Epithelial cell of esophagus (primary cell): ENCODE measurements at regions not wholly inside any gene's neighbourhood (a gene's known extent, or its start where the extent isn't known, plus 50 kb on each side); places are given as distances from the start of the nearest gene placed in this dataset.
"Not testable (repeated sequence)": the region's sequence is repeated elsewhere in the genome, so short reads cannot be mapped to it uniquely, and the experiment has no call there.

ENCODE experiments used
- DNase-seq: peaks from one replicate; pipeline ENCODE4 v3.0.0; 2010; ENCODE audit warnings: low read depth
- H3K4me3 ChIP-seq: 2 replicates; pipeline ENCODE4 v1.5.1; 2011; ENCODE audit warnings: mild to moderate bottlenecking, low read length, control low read depth
- TF ChIP-seq, protein P1 (sequence below): IDR thresholded peaks from 2 replicates; pipeline ENCODE4 v1.5.1; 2011; ENCODE audit warnings: low read depth, mild to moderate bottlenecking, low read length, control low read depth, inconsistent platforms; ENCODE audit not compliant: insufficient read depth; ENCODE audit errors: missing control alignments

DNA sequence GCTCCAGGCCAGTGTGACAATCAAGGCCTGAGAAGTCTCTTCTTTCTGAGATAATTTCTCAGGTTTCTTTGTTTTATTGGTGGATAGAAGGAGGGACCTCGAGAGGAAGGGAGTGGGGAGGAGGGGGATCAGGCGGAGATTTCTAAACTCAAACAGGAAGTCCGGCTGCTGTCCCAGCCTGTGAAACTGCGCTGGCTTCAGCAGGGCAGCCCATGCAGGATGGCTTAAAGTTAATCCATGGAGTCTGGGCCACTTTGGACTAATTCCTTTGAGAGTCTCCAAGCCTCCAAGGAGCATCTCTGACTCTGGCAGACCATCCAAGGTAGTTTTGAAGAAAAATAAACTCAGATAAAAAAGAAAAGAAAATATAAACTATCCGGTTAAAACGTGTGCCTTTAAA, 378.5 kb downstream of the MLLT3 start:
- TF ChIP-seq, protein P1, sequence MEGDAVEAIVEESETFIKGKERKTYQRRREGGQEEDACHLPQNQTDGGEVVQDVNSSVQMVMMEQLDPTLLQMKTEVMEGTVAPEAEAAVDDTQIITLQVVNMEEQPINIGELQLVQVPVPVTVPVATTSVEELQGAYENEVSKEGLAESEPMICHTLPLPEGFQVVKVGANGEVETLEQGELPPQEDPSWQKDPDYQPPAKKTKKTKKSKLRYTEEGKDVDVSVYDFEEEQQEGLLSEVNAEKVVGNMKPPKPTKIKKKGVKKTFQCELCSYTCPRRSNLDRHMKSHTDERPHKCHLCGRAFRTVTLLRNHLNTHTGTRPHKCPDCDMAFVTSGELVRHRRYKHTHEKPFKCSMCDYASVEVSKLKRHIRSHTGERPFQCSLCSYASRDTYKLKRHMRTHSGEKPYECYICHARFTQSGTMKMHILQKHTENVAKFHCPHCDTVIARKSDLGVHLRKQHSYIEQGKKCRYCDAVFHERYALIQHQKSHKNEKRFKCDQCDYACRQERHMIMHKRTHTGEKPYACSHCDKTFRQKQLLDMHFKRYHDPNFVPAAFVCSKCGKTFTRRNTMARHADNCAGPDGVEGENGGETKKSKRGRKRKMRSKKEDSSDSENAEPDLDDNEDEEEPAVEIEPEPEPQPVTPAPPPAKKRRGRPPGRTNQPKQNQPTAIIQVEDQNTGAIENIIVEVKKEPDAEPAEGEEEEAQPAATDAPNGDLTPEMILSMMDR, result no peak
- DNase-seq, result no peak
- H3K4me3 ChIP-seq, result no peak overlapping the region

- no peak for DNase-seq
- TF ChIP-seq, protein P1, result no peak
- no peak overlapping the region for H3K4me3 ChIP-seq
Measured at GRCh38 chr9:20242510-20243189, 379.6 kb downstream of the MLLT3 start.

DNA sequence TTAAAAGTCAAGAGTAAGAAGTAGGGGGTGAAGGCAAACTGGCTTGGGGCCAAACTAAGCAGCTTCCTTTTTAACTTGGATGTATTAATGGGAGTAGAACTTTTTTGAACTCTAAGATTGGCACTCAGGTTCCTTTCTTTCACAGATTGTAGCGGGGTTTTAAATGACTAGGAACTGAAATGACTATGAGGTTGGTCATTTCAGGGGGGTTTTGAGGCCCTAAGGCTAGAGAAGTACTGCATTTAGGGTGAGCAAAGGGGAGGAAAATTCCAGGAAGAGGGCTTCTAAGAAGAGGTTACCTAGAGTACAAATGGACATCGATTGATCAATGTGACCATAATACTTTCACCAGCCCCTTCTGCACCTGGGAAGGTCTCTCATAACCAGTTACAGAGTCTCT, 381.8 kb downstream of the MLLT3 start:
- TF ChIP-seq, protein P1, result no peak
- no peak overlapping the region for H3K4me3 ChIP-seq
- DNase-seq, result no peak

GRCh38 chr9:20238921-20239320, 383.4 kb downstream of the MLLT3 start:
- H3K4me3 ChIP-seq, result no peak overlapping the region
- TF ChIP-seq, protein P1, result no peak
- DNase-seq, result peak; percentile 46

- TF ChIP-seq, protein P1, result no peak
- peak; percentile 51 for DNase-seq
- no peak overlapping the region for H3K4me3 ChIP-seq
Measured at GRCh38 chr9:20237686-20238085, 384.6 kb downstream of the MLLT3 start.

DNA sequence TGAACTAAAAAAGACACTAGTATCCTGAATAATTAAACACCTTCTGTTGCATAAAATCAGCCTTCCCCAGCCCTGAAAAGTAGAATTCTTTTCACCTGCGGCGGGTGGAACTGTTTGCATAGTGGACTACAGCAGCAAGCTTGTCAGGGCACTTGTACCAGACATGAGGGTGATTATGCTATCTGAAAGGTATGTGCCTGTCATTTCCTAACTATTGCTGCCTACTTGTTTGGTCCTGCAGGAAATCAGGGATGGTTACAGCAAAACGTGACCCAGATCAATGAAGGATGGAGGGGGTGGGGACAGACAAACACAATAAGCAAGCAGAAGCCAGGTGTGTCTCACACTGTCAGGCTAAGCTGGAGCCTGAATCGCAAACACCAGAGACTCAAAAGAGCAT, 385.6 kb downstream of the MLLT3 start:
- peak; percentile 98 for DNase-seq
- H3K4me3 ChIP-seq, result no peak overlapping the region
- TF ChIP-seq, protein P1, result no peak

DNA sequence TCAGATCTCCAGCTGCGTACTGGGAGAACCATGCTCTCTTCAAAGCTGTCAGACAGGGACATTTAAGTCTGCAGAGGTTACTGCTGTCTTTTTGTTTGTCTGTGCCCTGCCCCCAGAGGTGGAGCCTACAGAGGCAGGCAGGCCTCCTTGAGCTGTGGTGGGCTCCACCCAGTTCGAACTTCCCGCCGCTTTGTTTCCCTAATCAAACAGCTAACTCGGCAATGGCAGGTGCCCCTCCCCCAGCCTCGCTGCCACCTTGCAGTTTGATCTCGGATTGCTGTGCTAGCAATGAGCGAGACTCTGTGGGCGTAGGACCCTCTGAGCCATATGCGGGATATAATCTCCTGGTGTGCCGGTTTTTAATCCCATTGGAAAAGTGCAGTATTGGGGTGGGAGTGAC, 387.1 kb downstream of the MLLT3 start:
- not testable (repeated sequence) for H3K4me3 ChIP-seq, DNase-seq
